Testis (tissue), 2 donors: ENCODE measurements at regions not wholly inside any gene's neighbourhood (a gene's known extent, or its start where the extent isn't known, plus 50 kb on each side); places are given as distances from the start of the nearest gene placed in this dataset.

Experiments used
- DNase-seq: peaks from one replicate; pipeline ENCODE4 v3.0.0-alpha.2; 2019
- H3K27ac ChIP-seq, 2 donors: fragments of 200-600 bp; sonication (generic); one replicate each; pipeline ENCODE4 v1.5.1; 2019
- H3K27me3 ChIP-seq: fragments of 200-600 bp; sonication (generic); one replicate; pipeline ENCODE4 v1.5.1; 2019
- H3K36me3 ChIP-seq: fragments of 200-600 bp; sonication (generic); one replicate; pipeline ENCODE4 v1.5.1; 2017; ENCODE audit warnings: low read depth; ENCODE audit errors: missing control alignments
- H3K4me1 ChIP-seq: fragments of 200-600 bp; sonication (generic); one replicate; pipeline ENCODE4 v1.5.1; 2019
- H3K4me3 ChIP-seq, 2 donors: fragments of 200-600 bp; sonication (generic); one replicate each; pipeline ENCODE4 v1.5.1; 2017 to 2019
- H3K9me3 ChIP-seq: fragments of 200-600 bp; sonication (generic); one replicate; pipeline ENCODE4 v1.5.1; 2017
- CTCF ChIP-seq, 3 experiments: fragments of 450-650 bp in 2 of 3; fragments of 200-600 bp in 1 of 3; sonication (generic) in 1 of 3; IDR thresholded peaks; one replicate each; pipeline ENCODE4 v1.5.1; 2016 to 2019; ENCODE audit warnings: antibody characterized with exemption in 3 of 3, mild to moderate bottlenecking in 2 of 3, moderate library complexity in 1 of 3
- POLR2A ChIP-seq: fragments of 450-650 bp; IDR thresholded peaks from one replicate; pipeline ENCODE4 v1.6.1; 2017; ENCODE audit warnings: antibody characterized with exemption, mild to moderate bottlenecking, moderate library complexity
- WGBS, 2 donors: methylation state at CpG; one replicate each; pipeline ENCODE4 v1.1.5; 2018; 5-methylcytosine and 5-hydroxymethylcytosine counted together
- intact Hi-C: fragments of 100-400 bp; cut with DNase I; formaldehyde crosslinking; loops from one replicate; pipeline ENCODE4 v1.15.1; 2023; ENCODE audit warnings: low total_unique reads

GRCh38 chr2:236840215-236840614 lies 245.5 kb upstream of the COPS8 start:
- H3K9me3 ChIP-seq = no peaks in the 10 kb centered on the region
- no peaks in the 10 kb centered on the region for H3K4me1 ChIP-seq
- no peak for TF ChIP-seq POLR2A
- TF ChIP-seq CTCF (IDR thresholded peaks at IDR 0.05) = no peak
- H3K27ac ChIP-seq = no peak overlapping the region
- 91 to 92% methylated on average over 3 of the region's 3 CpGs for WGBS, 2 donors
- H3K4me3 ChIP-seq = no peak overlapping the region
- no peak for DNase-seq
- intact Hi-C loops = no loop called here
- no peaks in the 10 kb centered on the region for H3K27me3 ChIP-seq
- H3K36me3 ChIP-seq = no peaks in the 10 kb centered on the region

- Histone ChIP-seq H3K4me1 (no peaks in the 10 kb centered on the region), H3K27me3 (no peaks in the 10 kb centered on the region), H3K36me3 (no peaks in the 10 kb centered on the region), H3K9me3 (no peaks in the 10 kb centered on the region), H3K27ac (no peak overlapping the region), H3K4me3 (no peak overlapping the region)
- TF ChIP-seq POLR2A = no peak
- no peak for TF ChIP-seq CTCF (IDR thresholded peaks at IDR 0.05)
- intact Hi-C loops = no loop called here
- DNase-seq = no peak
- WGBS, 2 donors = 73 to 80% methylated on average over 7 of the region's 7 CpGs
Observed at GRCh38 chr2:236840857-236841256, 244.8 kb upstream of the COPS8 start.

- no peaks in the 10 kb centered on the region for H3K4me1 ChIP-seq
- 75 to 87% methylated on average over 5 to 7 of the region's 7 CpGs for WGBS, 2 donors
Observed at GRCh38 chr2:236841389-236841788, 244.3 kb upstream of the COPS8 start.

GRCh38 chr2:236843161-236843968 lies 242.3 kb upstream of the COPS8 start:
- H3K9me3 ChIP-seq = no peaks in the 10 kb centered on the region
- no peaks in the 10 kb centered on the region for H3K36me3 ChIP-seq
- H3K4me3 ChIP-seq = no peak overlapping the region
- no peak for DNase-seq
- intact Hi-C loops = no loop called here
- no peaks in the 10 kb centered on the region for H3K4me1 ChIP-seq
- WGBS, 2 donors = 81 to 83% methylated on average over 11 of the region's 11 CpGs
- no peak for TF ChIP-seq POLR2A
- no peak for TF ChIP-seq CTCF (IDR thresholded peaks at IDR 0.05)
- no peak overlapping the region for H3K27ac ChIP-seq
- H3K27me3 ChIP-seq = no peaks in the 10 kb centered on the region

More at GRCh38 chr2:236841389-236841788, 244.3 kb upstream of the COPS8 start:
- no peak for TF ChIP-seq CTCF (IDR thresholded peaks at IDR 0.05)
- no peak for TF ChIP-seq POLR2A
- H3K27ac ChIP-seq = no peak overlapping the region
- intact Hi-C loops = no loop called here
- no peaks in the 10 kb centered on the region for H3K9me3 ChIP-seq
- H3K27me3 ChIP-seq = no peaks in the 10 kb centered on the region
- H3K4me3 ChIP-seq = no peak overlapping the region
- H3K36me3 ChIP-seq = no peaks in the 10 kb centered on the region
- DNase-seq = no peak

GRCh38 chr2:236844711-236845110 lies 241.0 kb upstream of the COPS8 start:
- TF ChIP-seq CTCF (IDR thresholded peaks at IDR 0.05) = no peak
- TF ChIP-seq POLR2A = no peak
- WGBS, 2 donors = 85 to 86% methylated on average over 3 of the region's 3 CpGs
- Histone ChIP-seq H3K4me1 (no peaks in the 10 kb centered on the region), H3K9me3 (no peaks in the 10 kb centered on the region), H3K27me3 (no peaks in the 10 kb centered on the region), H3K36me3 (no peaks in the 10 kb centered on the region), H3K4me3 (no peak overlapping the region), H3K27ac (no peak overlapping the region)
- intact Hi-C loops = no loop called here
- no peak for DNase-seq
